ENCODE measurements at regions not wholly inside any gene's neighbourhood (a gene's known extent, or its start where the extent isn't known, plus 50 kb on each side); places are given as distances from the start of the nearest gene placed in this dataset.
"Not testable (repeated sequence)": the region's sequence is repeated elsewhere in the genome, so short reads cannot be mapped to it uniquely, and the experiment has no call there.

GRCh38 chr9:115543511-115543910, 425.6 kb upstream of the TNC start:
- DNase-seq (ENCODE audit: low read depth in 2 of 2): no peak

GRCh38 chr9:115548609-115549260, 430.8 kb upstream of the TNC start:
- DNase-seq (ENCODE audit: low read depth in 2 of 2): no peak

DNA sequence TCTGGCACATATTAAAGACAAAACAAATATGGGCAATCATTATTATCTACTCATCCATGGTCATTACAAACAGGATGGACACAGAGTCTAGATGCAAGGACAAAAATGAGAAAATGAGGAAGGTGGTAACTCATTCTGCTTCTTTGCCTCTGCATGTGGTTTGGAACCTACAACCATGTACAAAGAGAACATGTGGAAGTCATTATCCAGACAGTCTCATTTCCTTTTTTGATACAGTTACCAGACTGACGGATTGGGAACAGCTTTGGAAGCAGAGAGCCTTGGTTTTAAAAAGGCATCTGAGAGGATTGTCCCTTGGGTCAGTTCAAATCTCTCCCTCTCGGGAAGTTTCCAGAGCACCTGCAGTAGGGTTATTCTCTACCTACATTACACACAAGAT, 433.4 kb upstream of the TNC start:
- DNase-seq (ENCODE audit: low read depth in 2 of 2): no peak

DNA sequence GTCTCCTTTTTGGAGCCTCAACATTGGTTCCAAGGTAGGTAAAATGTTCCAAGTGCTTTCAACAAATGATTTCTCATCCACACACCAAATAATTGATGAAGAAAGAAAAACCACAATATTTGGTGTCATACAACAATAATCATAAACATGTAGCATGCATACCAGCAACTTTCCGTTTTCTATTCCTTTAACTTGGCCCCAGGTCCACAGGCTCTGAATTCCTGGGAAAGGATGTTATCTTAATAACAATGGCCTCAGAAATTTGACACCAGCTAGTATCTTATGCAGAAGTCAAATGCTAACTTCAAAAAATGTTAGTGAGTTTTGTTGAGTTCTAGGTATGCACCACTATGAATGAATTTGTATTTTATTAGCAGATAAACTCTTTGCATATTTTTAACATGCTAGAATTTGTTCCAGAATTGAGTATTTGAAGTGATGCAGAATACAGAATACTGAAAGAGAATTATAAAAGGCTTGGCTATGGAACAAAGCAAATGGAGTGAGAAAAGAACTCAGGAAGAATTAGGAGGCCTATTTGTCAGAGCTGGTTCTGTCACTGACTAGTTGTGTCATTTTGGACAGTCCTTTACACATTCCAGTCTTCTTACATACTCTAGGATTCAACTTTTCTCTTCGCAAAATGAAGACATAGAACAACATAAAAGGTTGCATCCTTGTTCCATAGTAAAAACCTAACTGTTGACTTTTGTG, 435.3 kb upstream of the TNC start:
- DNase-seq (ENCODE audit: low read depth in 2 of 2): no peak

DNA sequence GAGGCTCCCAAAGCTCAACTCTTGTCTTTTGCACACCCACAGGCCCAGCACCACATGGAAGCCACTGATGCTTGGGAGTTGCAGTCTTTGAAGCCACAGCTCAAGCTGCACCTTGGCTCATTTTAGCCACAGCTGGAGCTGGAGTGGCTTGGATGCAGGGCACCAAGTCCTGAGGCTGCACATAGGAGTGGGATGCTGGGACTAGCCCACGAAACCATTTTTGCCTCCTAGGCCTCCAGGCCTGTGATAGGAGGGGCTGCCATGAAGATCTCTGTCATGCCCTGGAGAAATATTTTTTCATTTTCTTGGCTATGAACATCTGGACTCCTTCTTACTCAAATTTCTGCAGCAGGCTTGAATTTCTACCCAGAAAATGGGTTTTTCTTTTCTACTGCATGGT, 438.5 kb upstream of the TNC start:
- no peak for DNase-seq (ENCODE audit: low read depth in 2 of 2)

GRCh38 chr9:115575147-115575546, 457.2 kb upstream of the TNC start:
- no peak for DNase-seq (ENCODE audit: low read depth in 2 of 2)

GRCh38 chr9:115585458-115585857, 467.5 kb upstream of the TNC start:
- not testable (repeated sequence) for DNase-seq (ENCODE audit: low read depth in 2 of 2)

DNA sequence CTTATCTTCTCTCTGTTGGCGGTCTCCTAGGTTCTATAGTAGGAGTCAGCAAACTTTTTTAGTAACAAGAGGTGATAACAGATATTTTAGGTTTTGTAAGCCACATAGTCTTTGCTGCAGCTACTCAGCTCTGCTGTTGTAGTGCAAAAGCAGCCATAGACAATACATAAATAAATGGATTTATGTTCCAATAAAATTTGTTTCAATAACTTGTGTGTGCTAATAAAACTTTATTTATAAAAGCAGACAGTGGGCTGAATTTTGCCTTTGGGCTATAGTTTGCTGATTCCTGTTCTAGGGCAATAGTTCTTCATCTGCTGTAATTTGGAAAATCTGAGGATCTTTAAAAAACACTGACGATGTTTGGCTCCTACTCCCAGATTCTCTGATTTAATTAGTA, 469.4 kb upstream of the TNC start:
- DNase-seq (ENCODE audit: low read depth in 2 of 2): no peak

DNA sequence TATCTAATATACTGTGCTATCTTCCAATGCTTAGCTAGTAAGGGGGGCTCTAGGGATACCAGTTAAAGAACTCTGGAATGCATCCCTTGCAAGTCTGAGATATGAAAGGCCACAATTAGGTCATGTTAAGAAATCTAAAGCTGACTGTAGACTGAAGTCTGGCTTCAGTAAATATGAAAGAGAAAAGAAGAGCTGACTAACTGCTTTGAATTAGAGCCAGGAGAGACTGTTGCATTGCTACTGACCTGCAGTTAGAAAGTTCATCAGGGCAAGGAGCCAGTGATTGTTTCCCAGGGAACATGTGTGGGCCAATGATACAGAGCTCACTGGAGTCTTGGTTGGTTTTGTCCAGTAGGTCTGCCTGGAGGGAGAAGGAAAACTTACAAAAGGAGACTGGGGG, 472.1 kb upstream of the TNC start:
- no peak for DNase-seq (ENCODE audit: low read depth in 2 of 2)

DNA sequence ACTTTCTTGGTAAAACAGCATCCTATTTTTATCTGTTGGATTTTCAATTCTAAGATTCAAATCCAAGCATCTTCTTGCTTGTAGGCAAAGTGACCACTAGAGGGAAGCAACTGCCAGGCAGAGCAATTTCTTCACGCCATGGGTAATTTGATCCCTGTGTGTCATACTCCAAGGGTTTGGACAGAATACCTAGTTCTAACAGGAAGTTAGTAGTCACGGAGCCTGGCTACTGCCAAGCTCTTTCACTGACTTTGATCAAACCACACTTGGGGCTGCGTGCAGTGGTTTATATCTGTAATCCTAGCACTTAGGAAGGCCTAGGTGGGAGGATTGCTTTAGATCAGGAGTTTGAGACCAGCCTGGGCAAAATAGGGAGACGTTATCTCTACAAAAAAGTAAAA, 473.6 kb upstream of the TNC start:
- DNase-seq (ENCODE audit: low read depth in 2 of 2): no peak

GRCh38 chr9:115593587-115594091, 475.7 kb upstream of the TNC start:
- no peak for DNase-seq (ENCODE audit: low read depth in 2 of 2)

- DNase-seq (ENCODE audit: low read depth in 2 of 2): no peak
Measured at GRCh38 chr9:115594557-115594956, 476.6 kb upstream of the TNC start.

DNA sequence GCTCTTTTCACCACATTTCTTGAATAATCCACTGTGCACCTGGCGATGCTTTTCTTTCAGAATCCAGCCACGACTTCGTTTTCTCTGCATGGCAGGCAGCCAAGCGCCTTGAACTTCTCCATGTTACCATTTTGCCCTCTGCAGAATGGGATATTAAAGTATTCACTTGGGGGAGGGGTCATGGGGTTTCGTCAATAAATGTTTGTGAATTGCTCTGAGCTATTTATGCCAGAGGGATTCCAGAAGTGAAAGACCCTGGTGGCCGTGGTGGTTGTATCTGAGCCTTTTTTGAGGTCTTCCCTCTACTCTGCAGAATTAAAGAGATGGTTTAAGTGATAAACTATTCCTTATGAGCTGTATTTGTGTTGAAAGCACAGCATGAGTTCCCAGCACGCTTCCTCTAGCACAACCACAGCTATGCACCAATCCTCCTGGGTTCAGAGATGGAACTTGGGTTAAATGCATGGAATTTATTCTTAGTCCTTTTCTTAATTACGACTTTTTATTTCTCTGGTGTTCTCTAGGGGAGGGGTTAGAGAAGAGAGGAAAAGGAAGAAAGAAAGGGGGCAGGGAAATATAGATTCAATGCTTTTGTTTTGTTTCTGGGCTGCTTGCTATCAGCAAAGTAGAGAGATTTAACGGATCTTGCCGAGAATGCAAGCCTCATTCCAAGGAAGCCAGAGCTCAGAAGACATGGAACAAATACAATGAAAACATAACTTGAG, 478.2 kb upstream of the TNC start:
- no peak for DNase-seq (ENCODE audit: low read depth in 2 of 2)

- DNase-seq (ENCODE audit: low read depth in 2 of 2): no peak
Measured at GRCh38 chr9:115596746-115597080, 478.8 kb upstream of the TNC start.

GRCh38 chr9:115597330-115597895, 479.5 kb upstream of the TNC start:
- no peak for DNase-seq (ENCODE audit: low read depth in 2 of 2)

DNA sequence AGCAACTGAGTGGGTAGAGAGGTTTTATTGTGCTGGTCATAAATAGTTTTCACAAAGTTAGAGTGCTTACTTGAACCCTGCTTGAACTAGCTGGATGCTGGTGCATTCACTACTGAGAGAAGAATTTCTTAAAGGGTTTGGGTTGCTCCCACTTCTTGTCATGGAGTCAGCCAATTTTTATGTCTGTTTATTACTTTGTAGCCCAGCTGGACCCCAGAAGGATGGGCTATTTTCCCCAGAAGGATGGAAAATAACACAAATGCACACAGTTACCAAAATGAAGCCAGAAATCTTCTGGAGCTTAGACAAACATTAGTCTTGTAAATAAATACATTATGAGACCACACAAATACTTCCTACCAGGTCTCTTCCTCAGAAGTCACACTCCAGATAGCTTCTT, 480.8 kb upstream of the TNC start:
- no peak for DNase-seq (ENCODE audit: low read depth in 2 of 2)

GRCh38 chr9:115599898-115600297, 481.9 kb upstream of the TNC start:
- no peak for DNase-seq (ENCODE audit: low read depth in 2 of 2)

- no peak for DNase-seq (ENCODE audit: low read depth in 2 of 2)
Measured at GRCh38 chr9:115601434-115601833, 483.5 kb upstream of the TNC start.

DNA sequence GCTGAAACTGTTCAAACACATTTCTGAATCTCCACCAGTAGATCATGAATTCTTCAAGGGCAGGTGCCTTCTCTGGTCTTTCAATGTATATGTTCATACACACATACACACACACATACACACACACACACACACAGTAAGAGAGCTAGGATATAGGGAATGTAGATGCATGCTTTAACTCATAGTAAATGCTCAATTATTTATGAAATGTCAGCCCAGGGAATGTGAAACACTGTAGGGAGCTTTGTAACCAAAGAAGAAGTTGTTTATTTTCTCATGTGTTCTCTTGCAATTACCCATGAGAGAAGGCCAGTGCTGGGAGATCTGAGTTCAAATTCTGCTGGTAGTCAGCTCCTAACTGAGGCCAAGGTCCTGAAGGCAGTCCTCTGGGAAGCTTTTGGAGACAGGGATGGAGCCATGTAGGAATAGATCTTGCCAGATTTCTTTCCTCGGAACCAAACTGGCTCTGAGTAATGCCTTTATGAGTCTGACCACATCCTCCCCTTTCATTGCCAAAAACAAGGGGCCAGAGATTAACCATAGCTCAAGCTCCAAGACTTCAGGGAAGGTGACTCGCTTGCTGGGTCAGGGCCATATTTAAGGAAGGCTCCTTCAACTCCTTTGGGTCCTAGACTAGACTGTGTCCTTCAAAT, 487.0 kb upstream of the TNC start:
- no peak for DNase-seq (ENCODE audit: low read depth in 2 of 2)

DNA sequence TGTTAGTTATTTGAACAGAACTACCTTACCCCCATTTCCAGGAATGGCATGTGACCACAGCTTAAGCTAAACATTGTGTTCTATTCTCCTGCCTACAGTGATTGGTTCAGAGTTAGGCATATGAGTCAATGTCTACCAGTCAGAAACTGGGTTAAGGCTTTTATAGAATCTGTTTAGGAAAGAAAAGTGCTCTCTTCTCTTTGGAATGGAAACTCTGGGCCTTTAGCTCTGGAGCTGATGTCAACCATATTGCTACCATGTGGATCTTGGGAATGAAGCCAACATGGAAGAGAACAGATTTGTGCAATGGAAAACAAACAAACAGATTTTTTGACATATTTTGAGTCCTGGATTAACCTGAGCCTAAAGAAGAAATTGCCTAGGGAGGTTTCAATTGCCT, 488.9 kb upstream of the TNC start:
- no peak for DNase-seq (ENCODE audit: low read depth in 2 of 2)

- DNase-seq (ENCODE audit: low read depth in 2 of 2): no peak
Measured at GRCh38 chr9:115614326-115614999, 496.5 kb upstream of the TNC start.

- no peak for DNase-seq (ENCODE audit: low read depth in 2 of 2)
Measured at GRCh38 chr9:115615000-115615401, 497.0 kb upstream of the TNC start.
